Keratinocyte (primary cell): ENCODE measurements at regions not wholly inside any gene's neighbourhood (a gene's known extent, or its start where the extent isn't known, plus 50 kb on each side); places are given as distances from the start of the nearest gene placed in this dataset.

Experiments
- DNase-seq: peaks from one replicate; pipeline ENCODE4 v3.0.0-alpha.2; 2011; ENCODE audit warnings: low read depth, missing footprints, low spot score
- FAIRE-seq: peaks from 2 replicates; lab custom pipeline; 2011; peaks lifted over from hg19 to GRCh38; lab: Jason Lieb, UNC
- H2AFZ ChIP-seq: 2 replicates; pipeline ENCODE4 v1.6.0; 2012; ENCODE audit warnings: low read length, control low read depth, inconsistent platforms; ENCODE audit not compliant: control insufficient read depth
- H3K27ac ChIP-seq: 2 replicates; pipeline ENCODE4 v1.5.1; 2011; ENCODE audit warnings: low read length; ENCODE audit not compliant: control insufficient read depth, insufficient read depth
- H3K27me3 ChIP-seq: 3 replicates; pipeline ENCODE4 v1.6.0; 2011; ENCODE audit warnings: low read length; ENCODE audit not compliant: control insufficient read depth, insufficient read depth; ENCODE audit errors: extremely low read depth
- H3K36me3 ChIP-seq, 2 experiments: 2 replicates in 1 of 2; 3 replicates in 1 of 2; pipeline ENCODE4 v1.5.1; 2011; ENCODE audit warnings: low read length in 2 of 2, mild to moderate bottlenecking in 1 of 2; ENCODE audit not compliant: control insufficient read depth in 2 of 2, insufficient read depth in 2 of 2; ENCODE audit errors: extremely low read depth in 1 of 2
- H3K4me1 ChIP-seq: 3 replicates; pipeline ENCODE4 v1.5.1; 2011; ENCODE audit warnings: low read length; ENCODE audit not compliant: control insufficient read depth, insufficient read depth; ENCODE audit errors: extremely low read depth
- H3K4me2 ChIP-seq: 3 replicates; pipeline ENCODE4 v1.6.0; 2011; ENCODE audit warnings: low read depth, low read length; ENCODE audit not compliant: control insufficient read depth, insufficient read depth; ENCODE audit errors: extremely low read depth
- H3K4me3 ChIP-seq, 3 experiments: fragments of 200-600 bp in 1 of 3; sonication (generic) in 1 of 3; 2 replicates in 2 of 3; 3 replicates in 1 of 3; pipeline ENCODE4 v1.5.1; 2011 to 2016; ENCODE audit warnings: low read length in 3 of 3, mild to moderate bottlenecking in 3 of 3, control low read depth in 2 of 3, inconsistent platforms in 1 of 3, low read depth in 1 of 3, mixed read lengths in 1 of 3, mixed run types in 1 of 3, moderate library complexity in 1 of 3; ENCODE audit not compliant: control insufficient read depth in 2 of 3, insufficient read depth in 2 of 3; ENCODE audit errors: extremely low read depth in 1 of 3
- H3K79me2 ChIP-seq: 2 replicates; pipeline ENCODE4 v1.6.0; 2012; ENCODE audit warnings: low read length; ENCODE audit not compliant: control insufficient read depth, insufficient read depth
- H3K9ac ChIP-seq: 3 replicates; pipeline ENCODE4 v1.6.0; 2011; ENCODE audit warnings: low read length; ENCODE audit not compliant: control insufficient read depth, insufficient read depth; ENCODE audit errors: extremely low read depth
- H3K9me1 ChIP-seq: 3 replicates; pipeline ENCODE4 v1.6.0; 2011; ENCODE audit warnings: low read length; ENCODE audit not compliant: control insufficient read depth, insufficient read depth; ENCODE audit errors: extremely low read depth
- H3K9me3 ChIP-seq: 2 replicates; pipeline ENCODE4 v1.5.1; 2012; ENCODE audit warnings: low read depth, low read length; ENCODE audit not compliant: control insufficient read depth
- H4K20me1 ChIP-seq: 3 replicates; pipeline ENCODE4 v1.6.0; 2011; ENCODE audit warnings: low read length; ENCODE audit not compliant: control insufficient read depth, insufficient read depth; ENCODE audit errors: extremely low read depth
- CTCF ChIP-seq, 3 experiments: IDR thresholded peaks in 1 of 3; conservative IDR thresholded peaks in 1 of 3; optimal IDR thresholded peaks in 1 of 3; 2 replicates in 2 of 3; 3 replicates in 1 of 3; pipeline versions ENCODE3 to v1.5.1; 2011; ENCODE audit warnings: low read length in 3 of 3, mild to moderate bottlenecking in 3 of 3, moderate library complexity in 2 of 3, control low read depth in 1 of 3, inconsistent platforms in 1 of 3; ENCODE audit not compliant: insufficient read depth in 2 of 3; ENCODE audit errors: extremely low read depth in 1 of 3
- EZH2 ChIP-seq: IDR thresholded peaks from one replicate; pipeline ENCODE4 v1.6.1; 2012; ENCODE audit warnings: inconsistent platforms, mild to moderate bottlenecking, low read length, moderate library complexity
- dilution Hi-C: fragments of 300-500 bp; cut with MboI; formaldehyde crosslinking; loops from one replicate; pipeline ENCODE4 v1.7.0; 2020; ENCODE audit warnings: low sequenced_read_pairs; ENCODE audit not compliant: extremely low pct_ligation_motif_present

- H3K9me3 ChIP-seq = no peaks in the 10 kb centered on the region
- FAIRE-seq (no peak), DNase-seq (no peak)
- TF ChIP-seq CTCF (optimal IDR thresholded peaks at IDR 0.05 in 1 of 3, IDR thresholded peaks at IDR 0.05 in 1 of 3, conservative IDR thresholded peaks at IDR 0.05 in 1 of 3; ENCODE audit: extremely low read depth in 1 of 3, insufficient read depth in 2 of 3, low read length in 3 of 3) = no peak
- no peak for TF ChIP-seq EZH2
- H3K9ac ChIP-seq = no peak overlapping the region
- H3K4me1 ChIP-seq = no peaks in the 10 kb centered on the region
- H3K36me3 ChIP-seq = no peaks in the 10 kb centered on the region
- H3K4me3 ChIP-seq = no peak overlapping the region
- peak overlapping the region; percentile 48 for H3K4me2 ChIP-seq
- no peaks in the 10 kb centered on the region for H3K27me3 ChIP-seq
- no peaks in the 10 kb centered on the region for H4K20me1 ChIP-seq
- H3K27ac ChIP-seq = no peak overlapping the region
- no peaks in the 10 kb centered on the region for H3K79me2 ChIP-seq
- H3K9me1 ChIP-seq = no peaks in the 10 kb centered on the region
- dilution Hi-C loops = no loop called here
- H2AFZ ChIP-seq = peak overlapping the region; percentile 89
These were observed 498.1 kb downstream of the LMO4 start for GRCh38 chr1:87826681-87827251.

GRCh38 chr1:87829360-87829759 is 500.7 kb downstream of the LMO4 start:
- Histone ChIP-seq H3K27ac (no peak overlapping the region), H3K36me3 (no peaks in the 10 kb centered on the region), H4K20me1 (no peaks in the 10 kb centered on the region), H3K9me1 (no peaks in the 10 kb centered on the region), H3K9me3 (no peaks in the 10 kb centered on the region), H3K9ac (no peak overlapping the region), H3K4me2 (no peak overlapping the region), H3K4me3 (no peak overlapping the region), H2AFZ (no peak overlapping the region), H3K4me1 (no peaks in the 10 kb centered on the region), H3K79me2 (no peaks in the 10 kb centered on the region), H3K27me3 (no peaks in the 10 kb centered on the region)
- no peak for FAIRE-seq
- DNase-seq = no peak
- dilution Hi-C loops = no loop called here
- no peak for TF ChIP-seq EZH2
- TF ChIP-seq CTCF (optimal IDR thresholded peaks at IDR 0.05 in 1 of 3, IDR thresholded peaks at IDR 0.05 in 1 of 3, conservative IDR thresholded peaks at IDR 0.05 in 1 of 3; ENCODE audit: extremely low read depth in 1 of 3, insufficient read depth in 2 of 3, low read length in 3 of 3) = no peak
